Neuronal stem cell (in vitro differentiated cells): ENCODE measurements at regions not wholly inside any gene's neighbourhood (a gene's known extent, or its start where the extent isn't known, plus 50 kb on each side); places are given as distances from the start of the nearest gene placed in this dataset.
A peak's percentile ranks its signal among the peaks of the same experiment; 100 is the strongest.
"Not testable (repeated sequence)": the region's sequence is repeated elsewhere in the genome, so short reads cannot be mapped to it uniquely, and the experiment has no call there.

ENCODE experiments used
- DNase-seq: peaks from one replicate; pipeline ENCODE4 v3.0.0-alpha.2; 2013; ENCODE audit warnings: low spot score
- H2AFZ ChIP-seq: one replicate; pipeline ENCODE4 v1.6.1; 2013; ENCODE audit warnings: mild to moderate bottlenecking, low read length, inconsistent platforms
- H2AK5ac ChIP-seq: 2 replicates; pipeline ENCODE4 v1.6.1; 2013; ENCODE audit warnings: low read depth, mild to moderate bottlenecking, inconsistent platforms, low read length, moderate library complexity, mixed read lengths
- H2BK120ac ChIP-seq: 2 replicates; pipeline ENCODE4 v1.6.1; 2013; ENCODE audit warnings: low read depth, mild to moderate bottlenecking, inconsistent platforms, low read length, moderate library complexity, mixed read lengths
- H2BK12ac ChIP-seq: one replicate; pipeline ENCODE4 v1.6.1; 2013; ENCODE audit warnings: low read length, inconsistent platforms
- H2BK15ac ChIP-seq: 2 replicates; pipeline ENCODE4 v1.6.1; 2013; ENCODE audit warnings: mild to moderate bottlenecking, low read length, inconsistent platforms, mixed read lengths
- H2BK5ac ChIP-seq: one replicate; pipeline ENCODE4 v1.6.1; 2013; ENCODE audit warnings: inconsistent platforms, mild to moderate bottlenecking, low read length, moderate library complexity
- H3K14ac ChIP-seq: one replicate; pipeline ENCODE4 v1.6.1; 2013; ENCODE audit warnings: low read length, inconsistent platforms
- H3K18ac ChIP-seq: 2 replicates; pipeline ENCODE4 v1.6.1; 2013; ENCODE audit warnings: low read length, inconsistent platforms
- H3K23ac ChIP-seq: 2 replicates; pipeline ENCODE4 v1.6.1; 2013; ENCODE audit warnings: low read depth, mild to moderate bottlenecking, mixed read lengths, low read length, inconsistent platforms; ENCODE audit not compliant: poor library complexity
- H3K27ac ChIP-seq: replicated peaks from 3 replicates; pipeline ENCODE4 v1.5.1; 2013; ENCODE audit warnings: low read length, inconsistent platforms
- H3K27me3 ChIP-seq, 3 experiments: 2 replicates each; pipeline ENCODE4 v1.6.1; 2013; ENCODE audit warnings: low read length in 3 of 3, mild to moderate bottlenecking in 2 of 3, inconsistent platforms in 1 of 3, low read depth in 1 of 3, mixed read lengths in 1 of 3, moderate library complexity in 1 of 3; ENCODE audit not compliant: control insufficient read depth in 3 of 3, insufficient read depth in 3 of 3
- H3K36me3 ChIP-seq, 2 donors: replicated peaks in 1 of 2; 2 replicates each; pipeline ENCODE4 v1.6.1; 2013; ENCODE audit warnings: low read length in 2 of 2; ENCODE audit not compliant: control insufficient read depth in 2 of 2, insufficient read depth in 2 of 2
- H3K4ac ChIP-seq: 2 replicates; pipeline ENCODE4 v1.6.1; 2013; ENCODE audit warnings: inconsistent platforms, mild to moderate bottlenecking, low read length, moderate library complexity
- H3K4me1 ChIP-seq, 2 donors: 1 replicate in 1 of 2; 2 replicates in 1 of 2; pipeline ENCODE4 v1.6.1; 2013; ENCODE audit warnings: low read length in 2 of 2, low read depth in 1 of 2; ENCODE audit not compliant: control insufficient read depth in 2 of 2, insufficient read depth in 1 of 2
- H3K4me2 ChIP-seq: one replicate; pipeline ENCODE4 v1.6.1; 2013; ENCODE audit warnings: mild to moderate bottlenecking, low read length, inconsistent platforms; ENCODE audit not compliant: insufficient read depth, poor library complexity, severe bottlenecking
- H3K4me3 ChIP-seq, 2 donors: 2 replicates each; pipeline ENCODE4 v1.5.1; 2013; ENCODE audit warnings: low read length in 2 of 2, mild to moderate bottlenecking in 2 of 2, inconsistent platforms in 1 of 2, moderate library complexity in 1 of 2
- H3K79me1 ChIP-seq: one replicate; pipeline ENCODE4 v1.6.1; 2013; ENCODE audit warnings: low read depth, mild to moderate bottlenecking, inconsistent platforms, low read length, moderate library complexity
- H3K9ac ChIP-seq: one replicate; pipeline ENCODE4 v1.6.1; 2013; ENCODE audit warnings: mild to moderate bottlenecking, low read depth, low read length, inconsistent platforms; ENCODE audit not compliant: poor library complexity
- H3K9me3 ChIP-seq, 2 donors: replicated peaks in 1 of 2; 2 replicates each; pipeline versions ENCODE3 to v1.6.1; 2013; ENCODE audit warnings: low read length in 2 of 2, mild to moderate bottlenecking in 2 of 2, inconsistent platforms in 1 of 2, low read depth in 1 of 2, mixed read lengths in 1 of 2, moderate library complexity in 1 of 2; ENCODE audit not compliant: control insufficient read depth in 2 of 2, insufficient read depth in 1 of 2
- H4K8ac ChIP-seq: one replicate; pipeline ENCODE4 v1.6.1; 2013; ENCODE audit warnings: low read depth, mild to moderate bottlenecking, inconsistent platforms, low read length, moderate library complexity
- H4K91ac ChIP-seq: one replicate; pipeline ENCODE4 v1.6.1; 2013; ENCODE audit warnings: low read length, low read depth, mild to moderate bottlenecking, inconsistent platforms; ENCODE audit not compliant: poor library complexity
- WGBS, 2 donors: extraction: QIAGEN DNeasy Blood & Tissue Kit; methylation state at CpG; one replicate each; pipeline ENCODE4 v1.1.7; 2013; ENCODE audit warnings: missing lambda C conversion rate in 2 of 2, mixed read lengths in 1 of 2; ENCODE audit not compliant: insufficient read length in 2 of 2, insufficient replicate concordance in 1 of 2; ENCODE audit errors: extremely low coverage in 2 of 2; 5-methylcytosine and 5-hydroxymethylcytosine counted together

DNA sequence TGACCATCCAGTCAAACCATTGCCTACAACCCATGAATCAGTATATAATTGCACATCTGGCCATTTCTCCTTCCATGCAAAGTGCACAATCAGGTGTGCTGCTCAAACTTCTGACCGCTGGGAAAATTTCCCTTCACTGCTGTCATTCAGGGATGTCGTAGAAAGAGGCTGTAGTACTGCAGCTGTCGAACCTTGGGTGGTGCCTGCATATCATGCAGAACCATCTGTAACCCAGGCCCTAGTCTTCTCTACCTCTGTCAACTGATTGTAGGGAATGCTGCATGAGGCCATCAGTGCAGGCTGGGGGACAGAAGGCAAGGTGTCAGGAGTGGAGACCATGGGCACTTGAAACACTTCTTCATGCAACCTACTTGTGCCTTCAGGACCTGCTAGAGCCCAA lies 267.5 kb downstream of the CALCRL start:
- Histone ChIP-seq H4K91ac (no peak overlapping the region), H3K4me2 (no peak overlapping the region), H2BK15ac (no peak overlapping the region), H3K14ac (no peak overlapping the region), H2AFZ (no peak overlapping the region), H2BK5ac (no peak overlapping the region), H3K9ac (no peak overlapping the region), H3K18ac (no peak overlapping the region), H3K4ac (no peak overlapping the region), H3K27me3 (no peaks in the 10 kb centered on the region), H2AK5ac (no peak overlapping the region), H2BK120ac (no peak overlapping the region), H2BK12ac (no peak overlapping the region), H3K27ac (no peak overlapping the region), H3K4me3 (no peak overlapping the region), H4K8ac (no peak overlapping the region), H3K36me3 (no peaks in the 10 kb centered on the region), H3K4me1 (no peaks in the 10 kb centered on the region), H3K79me1 (no peaks in the 10 kb centered on the region), H3K9me3 (peaks cover 0 to 5% of the 10 kb centered on the region in 2 donors), H3K23ac (no peak overlapping the region)
- no peak for DNase-seq
- WGBS, 2 donors, result no CpG with 5 or more reads among the region's 3 CpGs

GRCh38 chr2:187178876-187179275 lies 269.2 kb downstream of the CALCRL start:
- not testable (repeated sequence) for H2BK15ac ChIP-seq, H2AFZ ChIP-seq, H3K4ac ChIP-seq, H3K27ac ChIP-seq, H3K36me3 ChIP-seq, H3K14ac ChIP-seq, H2BK120ac ChIP-seq, H3K79me1 ChIP-seq, H3K4me2 ChIP-seq, H4K91ac ChIP-seq, H3K23ac ChIP-seq, H3K9me3 ChIP-seq, H3K18ac ChIP-seq, H2BK5ac ChIP-seq, H2AK5ac ChIP-seq, H4K8ac ChIP-seq, DNase-seq, H3K4me3 ChIP-seq, H3K4me1 ChIP-seq, H3K9ac ChIP-seq, H3K27me3 ChIP-seq, H2BK12ac ChIP-seq
- WGBS, 2 donors, result no CpG with 5 or more reads among the region's 3 CpGs

GRCh38 chr2:187177253-187177652 lies 270.8 kb downstream of the CALCRL start:
- H2BK120ac ChIP-seq, result no peak overlapping the region
- no peak overlapping the region for H4K91ac ChIP-seq
- H3K4me2 ChIP-seq, result no peak overlapping the region
- H3K14ac ChIP-seq, result peak overlapping the region; percentile 33
- H3K9ac ChIP-seq, result no peak overlapping the region
- no peaks in the 10 kb centered on the region for H3K27me3 ChIP-seq
- H2AFZ ChIP-seq, result no peak overlapping the region
- no peak overlapping the region for H2BK5ac ChIP-seq
- no peak overlapping the region for H2AK5ac ChIP-seq
- no peak overlapping the region for H2BK12ac ChIP-seq
- WGBS, 2 donors, result no CpG with 5 or more reads among the region's 10 CpGs
- peak overlapping the region; percentile 38 for H3K23ac ChIP-seq
- DNase-seq, result no peak
- H3K79me1 ChIP-seq, result no peaks in the 10 kb centered on the region
- H3K4me1 ChIP-seq, result no peaks in the 10 kb centered on the region
- H3K4ac ChIP-seq, result no peak overlapping the region
- no peak overlapping the region for H3K27ac ChIP-seq
- no peak overlapping the region for H2BK15ac ChIP-seq
- no peaks in the 10 kb centered on the region for H3K36me3 ChIP-seq
- no peak overlapping the region for H3K4me3 ChIP-seq
- no peak overlapping the region for H3K18ac ChIP-seq
- H3K9me3 ChIP-seq, result peaks cover 0 to 5% of the 10 kb centered on the region in 2 donors
- H4K8ac ChIP-seq, result no peak overlapping the region

DNA sequence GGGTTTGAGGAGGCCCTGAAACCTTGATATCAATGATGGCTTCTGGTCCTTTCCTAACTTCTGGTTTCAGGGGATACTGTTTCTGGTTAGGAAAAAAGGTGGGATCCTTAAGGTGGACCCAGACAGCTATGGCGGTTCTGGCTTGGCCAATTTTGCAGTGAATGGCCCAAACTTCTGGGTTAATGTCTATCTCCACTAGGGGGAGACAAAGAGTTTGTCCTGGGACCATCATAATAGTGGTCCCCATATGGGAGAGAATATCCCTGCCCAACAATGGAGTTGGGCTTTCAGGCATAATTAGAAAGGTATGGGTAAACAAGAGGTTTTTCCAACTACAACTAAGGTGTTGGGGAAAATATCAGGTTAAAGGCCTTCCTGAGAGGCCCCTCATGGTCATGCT lies 273.5 kb downstream of the CALCRL start:
- Histone ChIP-seq H3K18ac (no peak overlapping the region), H3K4me1 (no peaks in the 10 kb centered on the region), H3K4me3 (no peak overlapping the region), H3K4me2 (no peak overlapping the region), H3K9ac (no peak overlapping the region), H3K36me3 (no peaks in the 10 kb centered on the region), H3K79me1 (no peaks in the 10 kb centered on the region), H3K14ac (no peak overlapping the region), H2AK5ac (no peak overlapping the region), H3K9me3 (peaks cover 1 to 12% of the 10 kb centered on the region in 2 donors), H2BK120ac (no peak overlapping the region), H3K27me3 (no peaks in the 10 kb centered on the region), H4K91ac (no peak overlapping the region), H2BK15ac (no peak overlapping the region), H3K4ac (no peak overlapping the region), H2AFZ (no peak overlapping the region), H4K8ac (no peak overlapping the region), H3K27ac (no peak overlapping the region), H2BK5ac (no peak overlapping the region), H3K23ac (no peak overlapping the region), H2BK12ac (no peak overlapping the region)
- no peak for DNase-seq
- WGBS, 2 donors, result no CpG with 5 or more reads among the region's 1 CpG
